Left ventricle myocardium inferior (tissue), 1 donor: ENCODE measurements at regions not wholly inside any gene's neighbourhood (a gene's known extent, or its start where the extent isn't known, plus 50 kb on each side); places are given as distances from the start of the nearest gene placed in this dataset.

Experiments
- DNase-seq: peaks from one replicate; pipeline ENCODE4 v3.0.0-alpha.2; 2020
- H3K27ac ChIP-seq: fragments of 200-600 bp; replicated peaks from 2 replicates; pipeline ENCODE4 v1.8.0; 2021
- H3K27me3 ChIP-seq: fragments of 200-600 bp; 2 replicates; pipeline ENCODE4 v1.8.0; 2021; ENCODE audit warnings: low read depth
- H3K36me3 ChIP-seq: fragments of 200-600 bp; 2 replicates; pipeline ENCODE4 v1.8.0; 2021
- H3K4me1 ChIP-seq: fragments of 200-600 bp; 2 replicates; pipeline ENCODE4 v1.8.0; 2021
- H3K4me3 ChIP-seq: fragments of 200-600 bp; 2 replicates; pipeline ENCODE4 v1.8.0; 2021; ENCODE audit warnings: mild to moderate bottlenecking, moderate library complexity
- H3K9me3 ChIP-seq: fragments of 200-600 bp; replicated peaks from 2 replicates; pipeline ENCODE4 v1.8.0; 2021
- CTCF ChIP-seq: fragments of 200-600 bp; IDR thresholded peaks from 2 replicates; pipeline ENCODE4 v1.8.0; 2021; ENCODE audit warnings: antibody characterized with exemption, mild to moderate bottlenecking, borderline replicate concordance
- intact Hi-C: fragments of 100-400 bp; cut with micrococcal nuclease; formaldehyde crosslinking; loops from one replicate; pipeline ENCODE4 v1.11.0; 2022
- donor health status: DM: no; HTN: yes; CAD: no; lungs with severe emphysema.

DNA sequence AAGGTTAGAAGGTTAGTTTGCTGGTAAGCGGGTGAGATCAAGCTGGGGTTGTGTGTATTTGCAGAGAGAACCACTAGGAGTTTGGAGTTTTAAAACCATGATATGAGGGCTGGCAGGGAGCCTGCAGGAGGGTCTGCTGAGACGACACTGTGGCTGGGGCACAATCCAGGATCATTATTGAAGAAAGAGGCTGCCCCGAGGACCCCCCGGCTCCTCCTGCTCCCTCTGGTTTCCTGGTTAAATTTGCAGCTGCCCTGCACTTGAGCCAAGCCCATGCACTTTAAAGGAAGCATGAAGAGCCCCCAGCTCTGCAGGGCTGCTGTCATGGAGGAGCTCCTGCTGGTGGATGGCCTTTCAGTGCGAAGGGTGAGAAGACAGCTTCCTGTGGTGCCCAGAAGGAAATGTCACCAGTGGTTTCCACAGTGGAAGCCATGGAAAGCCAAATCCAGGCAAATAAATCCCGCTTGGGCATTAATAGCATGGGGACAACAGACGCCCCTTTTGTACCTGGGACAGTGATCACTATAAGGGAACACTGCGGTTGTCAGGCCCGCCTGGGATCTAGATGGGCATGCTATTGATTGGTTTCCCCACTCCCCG lies 140.7 kb downstream of the NSG2 start:
- H3K27me3 ChIP-seq: peaks cover 54% of the 10 kb centered on the region
- no peaks in the 10 kb centered on the region for H3K4me1 ChIP-seq
- H3K27ac ChIP-seq: no peak overlapping the region
- H3K9me3 ChIP-seq: no peaks in the 10 kb centered on the region
- no peak for TF ChIP-seq CTCF
- intact Hi-C loops: no loop called here
- no peak overlapping the region for H3K4me3 ChIP-seq
- DNase-seq: no peak
- H3K36me3 ChIP-seq: no peaks in the 10 kb centered on the region

- no peak for TF ChIP-seq CTCF
- no peaks in the 10 kb centered on the region for H3K9me3 ChIP-seq
- no peaks in the 10 kb centered on the region for H3K36me3 ChIP-seq
- no peak for DNase-seq
- H3K27me3 ChIP-seq: peaks cover 53% of the 10 kb centered on the region
- intact Hi-C loops: no loop called here
- no peaks in the 10 kb centered on the region for H3K4me1 ChIP-seq
- no peak overlapping the region for H3K4me3 ChIP-seq
- H3K27ac ChIP-seq: no peak overlapping the region
Observed at GRCh38 chr5:174187001-174187400, 141.5 kb downstream of the NSG2 start.

GRCh38 chr5:174187481-174187880 lies 142.0 kb downstream of the NSG2 start:
- TF ChIP-seq CTCF: no peak
- no peaks in the 10 kb centered on the region for H3K36me3 ChIP-seq
- H3K27ac ChIP-seq: no peak overlapping the region
- DNase-seq: no peak
- no peaks in the 10 kb centered on the region for H3K4me1 ChIP-seq
- no peak overlapping the region for H3K4me3 ChIP-seq
- peaks cover 51% of the 10 kb centered on the region for H3K27me3 ChIP-seq
- no peaks in the 10 kb centered on the region for H3K9me3 ChIP-seq
- intact Hi-C loops: no loop called here

GRCh38 chr5:174188295-174188694 lies 142.8 kb downstream of the NSG2 start:
- DNase-seq: peak; percentile 27
- H3K9me3 ChIP-seq: no peaks in the 10 kb centered on the region
- no peak overlapping the region for H3K4me3 ChIP-seq
- no peaks in the 10 kb centered on the region for H3K4me1 ChIP-seq
- no peaks in the 10 kb centered on the region for H3K36me3 ChIP-seq
- intact Hi-C loops: no loop called here
- H3K27me3 ChIP-seq: peaks cover 52% of the 10 kb centered on the region
- H3K27ac ChIP-seq: no peak overlapping the region
- TF ChIP-seq CTCF: no peak

DNA sequence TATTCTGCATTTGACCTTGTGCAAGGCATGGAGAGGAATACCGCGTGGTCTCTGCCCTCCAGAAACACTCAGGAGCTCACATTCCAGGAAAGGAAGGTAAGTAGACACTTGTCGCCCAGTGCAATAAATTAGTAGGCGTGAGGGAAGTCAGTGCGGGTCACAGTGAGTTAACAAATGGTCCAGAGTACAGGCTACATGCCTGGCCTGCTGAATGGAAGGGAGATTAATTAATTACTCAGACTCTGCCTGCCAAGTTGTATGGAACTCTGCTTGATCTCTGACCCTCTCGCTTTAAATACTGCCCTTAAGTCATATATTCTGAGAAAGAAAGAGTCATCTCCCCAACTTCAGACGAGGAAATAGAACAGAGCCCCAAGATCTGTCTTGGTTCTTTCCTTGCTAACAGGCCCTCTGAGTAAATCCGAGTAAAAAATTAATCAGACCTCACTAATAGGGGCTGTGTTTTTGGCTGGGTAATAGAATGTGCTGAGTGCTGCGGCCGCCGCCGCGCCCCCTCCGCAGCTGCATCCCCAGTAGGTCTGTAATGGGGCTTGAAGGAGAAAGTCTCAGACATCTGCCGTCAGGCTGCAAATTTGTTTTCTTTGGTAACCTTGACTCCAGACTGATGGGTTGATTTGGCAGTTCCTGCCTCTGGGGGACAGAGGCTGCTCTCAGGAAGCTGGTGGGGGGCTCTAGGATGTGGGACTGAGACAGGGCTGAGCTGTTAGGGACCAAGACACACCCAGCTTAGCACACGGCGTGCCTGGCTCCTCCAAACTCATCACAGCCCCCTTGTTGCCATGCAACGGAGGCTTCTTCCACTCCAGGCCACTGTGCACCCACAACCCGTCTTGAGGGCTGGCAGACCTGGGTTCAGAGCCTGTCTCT lies 144.4 kb downstream of the NSG2 start:
- intact Hi-C loops: no loop called here
- Histone ChIP-seq H3K9me3 (no peaks in the 10 kb centered on the region), H3K27ac (no peak overlapping the region)

More for the DNA sequence above, 144.4 kb downstream of the NSG2 start:
- Histone ChIP-seq H3K4me1 (no peaks in the 10 kb centered on the region), H3K36me3 (no peaks in the 10 kb centered on the region), H3K27me3 (peaks cover 67% of the 10 kb centered on the region), H3K4me3 (no peak overlapping the region)
- no peak for DNase-seq
- TF ChIP-seq CTCF: no peak
